ENCODE measurements at regions not wholly inside any gene's neighbourhood (a gene's known extent, or its start where the extent isn't known, plus 50 kb on each side); places are given as distances from the start of the nearest gene placed in this dataset.

DNA sequence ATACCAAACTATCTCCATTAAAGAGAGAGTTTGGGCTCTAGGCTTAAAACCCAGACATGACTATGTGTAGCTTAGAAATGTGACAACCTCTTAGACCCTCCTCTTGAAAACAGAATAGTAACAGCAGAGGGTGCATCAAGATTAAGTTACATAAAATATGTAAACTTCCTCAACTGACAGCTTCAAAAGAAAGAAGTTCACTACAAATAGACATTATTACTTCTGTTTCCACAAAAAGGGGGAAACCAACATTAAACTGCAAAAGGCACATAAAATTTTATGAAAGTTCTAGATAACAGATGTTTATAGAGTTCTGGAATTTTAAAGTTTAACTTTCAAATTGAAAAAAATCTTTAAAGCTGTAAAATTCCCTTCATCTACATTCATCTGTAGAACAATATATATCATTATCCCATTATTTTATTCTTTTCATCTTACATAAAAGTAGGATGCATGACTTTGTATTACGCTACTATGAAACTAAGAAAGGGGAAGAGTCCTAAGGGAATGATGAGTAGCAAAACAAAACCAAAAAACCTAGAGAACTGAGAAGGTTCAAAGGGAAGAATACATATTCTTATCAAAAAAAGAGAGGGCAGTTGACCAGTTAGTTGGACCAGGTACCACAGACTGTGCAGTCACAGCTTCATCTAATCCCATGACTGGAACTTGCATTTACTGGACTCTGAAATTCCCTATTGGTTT lies 177.0 kb downstream of the SIPA1L2 start:
- TF ChIP-seq, protein P1, sequence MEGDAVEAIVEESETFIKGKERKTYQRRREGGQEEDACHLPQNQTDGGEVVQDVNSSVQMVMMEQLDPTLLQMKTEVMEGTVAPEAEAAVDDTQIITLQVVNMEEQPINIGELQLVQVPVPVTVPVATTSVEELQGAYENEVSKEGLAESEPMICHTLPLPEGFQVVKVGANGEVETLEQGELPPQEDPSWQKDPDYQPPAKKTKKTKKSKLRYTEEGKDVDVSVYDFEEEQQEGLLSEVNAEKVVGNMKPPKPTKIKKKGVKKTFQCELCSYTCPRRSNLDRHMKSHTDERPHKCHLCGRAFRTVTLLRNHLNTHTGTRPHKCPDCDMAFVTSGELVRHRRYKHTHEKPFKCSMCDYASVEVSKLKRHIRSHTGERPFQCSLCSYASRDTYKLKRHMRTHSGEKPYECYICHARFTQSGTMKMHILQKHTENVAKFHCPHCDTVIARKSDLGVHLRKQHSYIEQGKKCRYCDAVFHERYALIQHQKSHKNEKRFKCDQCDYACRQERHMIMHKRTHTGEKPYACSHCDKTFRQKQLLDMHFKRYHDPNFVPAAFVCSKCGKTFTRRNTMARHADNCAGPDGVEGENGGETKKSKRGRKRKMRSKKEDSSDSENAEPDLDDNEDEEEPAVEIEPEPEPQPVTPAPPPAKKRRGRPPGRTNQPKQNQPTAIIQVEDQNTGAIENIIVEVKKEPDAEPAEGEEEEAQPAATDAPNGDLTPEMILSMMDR (IDR thresholded peaks at IDR 0.05; ENCODE audit: low read depth, low read length, poor library complexity, severe bottlenecking) = no peak
- no peak for TF ChIP-seq EZH2phosphoT487 (IDR thresholded peaks at IDR 0.05; ENCODE audit: borderline replicate concordance, low read length)

All from DOHH2 (cell line).